ENCODE measurements at regions not wholly inside any gene's neighbourhood (a gene's known extent, or its start where the extent isn't known, plus 50 kb on each side); places are given as distances from the start of the nearest gene placed in this dataset.
"Not testable (repeated sequence)": the region's sequence is repeated elsewhere in the genome, so short reads cannot be mapped to it uniquely, and the experiment has no call there.

DNA sequence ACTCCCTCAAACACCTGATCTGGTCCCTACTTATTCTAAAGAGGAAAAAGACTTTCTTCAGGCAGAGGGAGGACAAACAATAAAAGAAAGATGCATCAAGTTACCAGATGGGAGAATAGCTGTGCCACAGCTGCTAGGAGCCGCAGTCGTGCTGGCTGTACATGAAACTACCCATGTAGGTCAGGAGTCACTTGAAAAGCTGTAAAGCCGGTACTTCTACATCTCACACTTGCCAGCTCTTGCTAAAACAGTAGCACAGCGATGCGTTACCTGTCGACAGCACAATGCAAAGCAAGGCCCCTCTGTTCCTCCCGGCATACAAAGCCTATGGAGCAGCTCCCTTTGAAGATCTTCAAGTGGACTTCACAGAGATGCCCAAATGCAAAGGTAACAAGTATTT lies 65.1 kb upstream of the MAGEC2 start:
- not testable (repeated sequence) for TF ChIP-seq ZNF274 (IDR thresholded peaks at IDR 0.05; ENCODE audit: low read depth, low read length); YY1 (IDR thresholded peaks at IDR 0.05; ENCODE audit: insufficient read depth, insufficient read length)

Measured in NT2/D1 (cell line).